ENCODE measurements at regions not wholly inside any gene's neighbourhood (a gene's known extent, or its start where the extent isn't known, plus 50 kb on each side); places are given as distances from the start of the nearest gene placed in this dataset.
"Not testable (repeated sequence)": the region's sequence is repeated elsewhere in the genome, so short reads cannot be mapped to it uniquely, and the experiment has no call there.

DNA sequence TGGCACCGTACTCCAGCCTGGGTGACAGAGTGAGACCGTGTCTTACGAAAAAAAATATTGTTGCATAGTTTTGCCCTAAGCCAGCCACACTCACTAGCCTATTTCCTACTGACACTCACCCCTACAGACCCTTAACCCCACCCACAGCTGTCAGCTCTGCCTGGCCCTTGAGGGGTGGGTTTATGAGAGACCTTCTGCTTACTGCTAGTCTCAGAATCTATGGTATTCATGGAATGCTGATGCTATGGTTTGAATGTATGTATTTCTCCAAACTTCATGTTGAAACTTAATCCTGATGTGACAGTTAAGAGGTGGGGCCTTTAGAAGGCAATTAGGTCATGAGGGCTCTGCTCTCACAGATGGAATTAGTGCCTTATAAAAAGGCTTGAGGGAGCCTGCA, 79.2 kb upstream of the LRCH1 start:
- Histone ChIP-seq H3K4me3 (ENCODE audit: insufficient read depth, low read depth, low read length) (no peak overlapping the region), H2AFZ (ENCODE audit: low read depth, low read length) (no peak overlapping the region), H3K27ac (ENCODE audit: low read depth, low read length) (no peak overlapping the region), H3K9me3 (ENCODE audit: insufficient read depth, low read depth, low read length) (no peaks in the 10 kb centered on the region), H3K9ac (ENCODE audit: low read length) (no peak overlapping the region), H4K20me1 (ENCODE audit: insufficient read depth, low read length) (no peaks in the 10 kb centered on the region), H3K4me1 (ENCODE audit: insufficient read depth, low read length) (no peaks in the 10 kb centered on the region), H3K27me3 (ENCODE audit: insufficient read depth, low read length) (no peaks in the 10 kb centered on the region), H3K36me3 (ENCODE audit: insufficient read depth, low read length) (no peaks in the 10 kb centered on the region), H3K79me2 (ENCODE audit: insufficient read depth, low read length) (no peaks in the 10 kb centered on the region), H3K4me2 (ENCODE audit: low read length) (no peak overlapping the region)
- Mint-ChIP-seq H3K9me3 (ENCODE audit: unreplicated experiment) (peaks cover 3% of the 10 kb centered on the region), H3K4me1 (ENCODE audit: low read depth, unreplicated experiment) (peaks cover 9% of the 10 kb centered on the region), H3K36me3 (ENCODE audit: low read depth, unreplicated experiment) (no peaks in the 10 kb centered on the region), H3K27me3 (ENCODE audit: low read depth, unreplicated experiment) (no peaks in the 10 kb centered on the region), H3K27ac (ENCODE audit: unreplicated experiment) (no peak overlapping the region), H3K4me3 (ENCODE audit: unreplicated experiment) (no peak overlapping the region)
- DNase-seq (ENCODE audit: low read depth) (no peak), FAIRE-seq (no peak)
- TF ChIP-seq CTCF (IDR thresholded peaks at IDR 0.05; ENCODE audit: insufficient read depth, low read depth, low read length), result no peak
- TF ChIP-seq EZH2 (IDR thresholded peaks at IDR 0.05; ENCODE audit: insufficient read depth, low read length), result no peak

- Histone ChIP-seq H2AFZ (ENCODE audit: low read depth, low read length) (no peak overlapping the region), H4K20me1 (ENCODE audit: insufficient read depth, low read length) (no peaks in the 10 kb centered on the region), H3K27ac (ENCODE audit: low read depth, low read length) (no peak overlapping the region), H3K27me3 (ENCODE audit: insufficient read depth, low read length) (no peaks in the 10 kb centered on the region), H3K4me2 (ENCODE audit: low read length) (no peak overlapping the region), H3K36me3 (ENCODE audit: insufficient read depth, low read length) (no peaks in the 10 kb centered on the region), H3K9ac (ENCODE audit: low read length) (no peak overlapping the region), H3K4me1 (ENCODE audit: insufficient read depth, low read length) (no peaks in the 10 kb centered on the region), H3K9me3 (ENCODE audit: insufficient read depth, low read depth, low read length) (no peaks in the 10 kb centered on the region), H3K4me3 (ENCODE audit: insufficient read depth, low read depth, low read length) (no peak overlapping the region), H3K79me2 (ENCODE audit: insufficient read depth, low read length) (no peaks in the 10 kb centered on the region)
- Mint-ChIP-seq H3K27ac (ENCODE audit: unreplicated experiment) (no peak overlapping the region), H3K36me3 (ENCODE audit: low read depth, unreplicated experiment) (no peaks in the 10 kb centered on the region), H3K9me3 (ENCODE audit: unreplicated experiment) (peaks cover 3% of the 10 kb centered on the region), H3K4me1 (ENCODE audit: low read depth, unreplicated experiment) (peaks cover 12% of the 10 kb centered on the region), H3K4me3 (ENCODE audit: unreplicated experiment) (no peak overlapping the region), H3K27me3 (ENCODE audit: low read depth, unreplicated experiment) (no peaks in the 10 kb centered on the region)
- no peak for DNase-seq (ENCODE audit: low read depth)
- FAIRE-seq, result no peak
- TF ChIP-seq CTCF (IDR thresholded peaks at IDR 0.05; ENCODE audit: insufficient read depth, low read depth, low read length), result no peak
- TF ChIP-seq EZH2 (IDR thresholded peaks at IDR 0.05; ENCODE audit: insufficient read depth, low read length), result no peak
Measured at GRCh38 chr13:46472384-46472783, 80.6 kb upstream of the LRCH1 start.

- H3K4me2 ChIP-seq (ENCODE audit: low read length); H3K4me1 ChIP-seq (ENCODE audit: insufficient read depth, low read length); H4K20me1 ChIP-seq (ENCODE audit: insufficient read depth, low read length); H3K79me2 ChIP-seq (ENCODE audit: insufficient read depth, low read length); DNase-seq (ENCODE audit: low read depth); H3K4me3 ChIP-seq (ENCODE audit: insufficient read depth, low read depth, low read length); H3K27ac ChIP-seq (ENCODE audit: low read depth, low read length); H3K27ac Mint-ChIP-seq (ENCODE audit: unreplicated experiment); H3K36me3 ChIP-seq (ENCODE audit: insufficient read depth, low read length); H3K9ac ChIP-seq (ENCODE audit: low read length); H2AFZ ChIP-seq (ENCODE audit: low read depth, low read length); H3K4me3 Mint-ChIP-seq (ENCODE audit: unreplicated experiment); H3K9me3 ChIP-seq (ENCODE audit: insufficient read depth, low read depth, low read length); H3K27me3 Mint-ChIP-seq (ENCODE audit: low read depth, unreplicated experiment); H3K27me3 ChIP-seq (ENCODE audit: insufficient read depth, low read length); H3K36me3 Mint-ChIP-seq (ENCODE audit: low read depth, unreplicated experiment); H3K4me1 Mint-ChIP-seq (ENCODE audit: low read depth, unreplicated experiment); FAIRE-seq; H3K9me3 Mint-ChIP-seq (ENCODE audit: unreplicated experiment): not testable (repeated sequence)
Measured at GRCh38 chr13:46469699-46470098, 82.6 kb upstream of the RUBCNL start.
